CD14-positive monocyte (primary cell): ENCODE measurements at regions not wholly inside any gene's neighbourhood (a gene's known extent, or its start where the extent isn't known, plus 50 kb on each side); places are given as distances from the start of the nearest gene placed in this dataset.

Source experiments
- DNase-seq, 3 donors: peaks; one replicate each; pipeline ENCODE4 v3.0.0-alpha.2; 2011 to 2022
- H2AFZ ChIP-seq: 2 replicates; pipeline ENCODE4 v1.6.0; 2012; ENCODE audit warnings: mild to moderate bottlenecking, low read depth, low read length, inconsistent platforms; ENCODE audit not compliant: insufficient read depth, poor library complexity, severe bottlenecking
- H3K27ac ChIP-seq, 2 donors: 1 replicate in 1 of 2; 2 replicates in 1 of 2; pipeline ENCODE4 v1.5.1; 2012 to 2013; ENCODE audit warnings: low read length in 2 of 2, control low read depth in 1 of 2, inconsistent platforms in 1 of 2, low read depth in 1 of 2, mild to moderate bottlenecking in 1 of 2
- H3K27me3 ChIP-seq, 2 donors: one replicate each; pipeline versions ENCODE4 v1.6.0 to v1.6.1; 2011 to 2013; ENCODE audit warnings: low read length in 2 of 2; ENCODE audit not compliant: control insufficient read depth in 2 of 2, insufficient read depth in 2 of 2
- H3K36me3 ChIP-seq, 2 donors: replicated peaks in 1 of 2; 1 replicate in 1 of 2; 2 replicates in 1 of 2; pipeline versions ENCODE4 v1.5.1 to v1.6.1; 2012 to 2013; ENCODE audit warnings: low read length in 2 of 2, control low read depth in 1 of 2, inconsistent platforms in 1 of 2, mild to moderate bottlenecking in 1 of 2; ENCODE audit not compliant: insufficient read depth in 2 of 2, control insufficient read depth in 1 of 2
- H3K4me1 ChIP-seq, 2 donors: 1 replicate in 1 of 2; 2 replicates in 1 of 2; pipeline versions ENCODE4 v1.5.1 to v1.6.1; 2012 to 2013; ENCODE audit warnings: low read length in 2 of 2, control low read depth in 1 of 2, inconsistent platforms in 1 of 2, mild to moderate bottlenecking in 1 of 2, moderate library complexity in 1 of 2; ENCODE audit not compliant: insufficient read depth in 2 of 2, control insufficient read depth in 1 of 2
- H3K4me2 ChIP-seq: replicated peaks from 2 replicates; pipeline ENCODE3; 2012; ENCODE audit warnings: low read length, moderate library complexity, mild to moderate bottlenecking; ENCODE audit not compliant: poor library complexity, severe bottlenecking; ENCODE audit errors: extremely low read depth
- H3K4me3 ChIP-seq, 3 experiments: fragments of 200-600 bp in 1 of 3; sonication (generic) in 1 of 3; replicated peaks in 1 of 3; 1 replicate in 2 of 3; 2 replicates in 1 of 3; pipeline ENCODE4 v1.5.1; 2011 to 2013; ENCODE audit warnings: low read length in 3 of 3, mild to moderate bottlenecking in 3 of 3, control low read depth in 2 of 3, low read depth in 2 of 3, inconsistent platforms in 1 of 3, moderate library complexity in 1 of 3
- H3K79me2 ChIP-seq: 2 replicates; pipeline ENCODE4 v1.6.0; 2012; ENCODE audit warnings: mild to moderate bottlenecking, control low read depth, inconsistent platforms, low read length, moderate library complexity; ENCODE audit not compliant: insufficient read depth
- H3K9ac ChIP-seq: 2 replicates; pipeline ENCODE4 v1.6.0; 2017; ENCODE audit warnings: low read length, mild to moderate bottlenecking; ENCODE audit not compliant: insufficient read depth, poor library complexity, severe bottlenecking
- H3K9me3 ChIP-seq, 2 donors: replicated peaks in 1 of 2; 1 replicate in 1 of 2; 2 replicates in 1 of 2; pipeline versions ENCODE4 v1.5.1 to v1.6.1; 2012 to 2013; ENCODE audit warnings: low read length in 2 of 2, control low read depth in 1 of 2; ENCODE audit not compliant: control insufficient read depth in 1 of 2, insufficient read depth in 1 of 2
- H4K20me1 ChIP-seq: 2 replicates; pipeline ENCODE4 v1.6.0; 2012; ENCODE audit warnings: mild to moderate bottlenecking, low read length, control low read depth, moderate library complexity; ENCODE audit not compliant: insufficient read depth
- H3K27ac Mint-ChIP-seq, 7 donors: one replicate each; pipeline ENCODE4 v1.8.0; 2020; ENCODE audit warnings: mild to moderate bottlenecking in 7 of 7, mixed read lengths in 7 of 7, moderate library complexity in 6 of 7, inconsistent platforms in 2 of 7
- H3K27me3 Mint-ChIP-seq, 3 donors: one replicate each; pipeline ENCODE4 v1.8.0; 2021 to 2022; ENCODE audit warnings: low read depth in 3 of 3, mild to moderate bottlenecking in 3 of 3, mixed read lengths in 3 of 3, moderate library complexity in 3 of 3, inconsistent platforms in 1 of 3
- H3K36me3 Mint-ChIP-seq, 2 donors: one replicate each; pipeline ENCODE4 v1.8.0; 2020; ENCODE audit warnings: mixed read lengths in 2 of 2, inconsistent platforms in 1 of 2, mild to moderate bottlenecking in 1 of 2
- H3K4me1 Mint-ChIP-seq: one replicate; pipeline ENCODE4 v1.8.0; 2020; ENCODE audit warnings: mild to moderate bottlenecking, mixed read lengths
- H3K4me3 Mint-ChIP-seq, 2 donors: one replicate each; pipeline ENCODE4 v1.8.0; 2020; ENCODE audit warnings: mild to moderate bottlenecking in 2 of 2, mixed read lengths in 2 of 2, moderate library complexity in 1 of 2
- H3K9me3 Mint-ChIP-seq, 7 donors: one replicate each; pipeline ENCODE4 v1.8.0; 2020 to 2022; ENCODE audit warnings: mixed read lengths in 7 of 7, mild to moderate bottlenecking in 6 of 7, moderate library complexity in 6 of 7, inconsistent platforms in 2 of 7
- CTCF ChIP-seq: fragments of 200-600 bp; IDR thresholded peaks from one replicate; pipeline ENCODE4 v1.8.0; 2022; ENCODE audit warnings: antibody characterized with exemption, mild to moderate bottlenecking
- whole genome bisulfite sequencing: methylation state at CpG from one replicate; pipeline ENCODE4 v1.1.5; 2013; ENCODE audit warnings: missing lambda C conversion rate; ENCODE audit not compliant: insufficient coverage; 5-methylcytosine and 5-hydroxymethylcytosine counted together
- intact Hi-C, 2 donors: fragments of 100-400 bp; cut with micrococcal nuclease; formaldehyde crosslinking; loops; one replicate each; pipeline versions ENCODE4 v1.15.0 to v1.15.1; 2023

GRCh38 chrX:129239371-129239770 is 283.9 kb downstream of the SMARCA1 start:
- no peak for DNase-seq
- H3K27ac Mint-ChIP-seq: no peak overlapping the region
- no peak overlapping the region for H3K27ac ChIP-seq
- no peaks in the 10 kb centered on the region for H4K20me1 ChIP-seq
- H3K9me3 ChIP-seq: no peaks in the 10 kb centered on the region
- no peaks in the 10 kb centered on the region for H3K27me3 ChIP-seq
- H3K27me3 Mint-ChIP-seq: no peaks in the 10 kb centered on the region
- H3K4me3 ChIP-seq: no peak overlapping the region
- no peak overlapping the region for H3K4me3 Mint-ChIP-seq
- no peaks in the 10 kb centered on the region for H3K4me1 ChIP-seq
- no peak overlapping the region for H3K9ac ChIP-seq
- H3K9me3 Mint-ChIP-seq: peaks cover 0 to 4% (median 0%) of the 10 kb centered on the region in 7 donors
- no peaks in the 10 kb centered on the region for H3K36me3 ChIP-seq
- intact Hi-C loops: no loop called here
- H3K4me1 Mint-ChIP-seq: no peaks in the 10 kb centered on the region
- H3K4me2 ChIP-seq: no peak overlapping the region
- H2AFZ ChIP-seq: no peak overlapping the region
- no peaks in the 10 kb centered on the region for H3K36me3 Mint-ChIP-seq
- H3K79me2 ChIP-seq: no peaks in the 10 kb centered on the region
- no peak for TF ChIP-seq CTCF
- no CpG with 5 or more reads among the region's 2 CpGs for WGBS

DNA sequence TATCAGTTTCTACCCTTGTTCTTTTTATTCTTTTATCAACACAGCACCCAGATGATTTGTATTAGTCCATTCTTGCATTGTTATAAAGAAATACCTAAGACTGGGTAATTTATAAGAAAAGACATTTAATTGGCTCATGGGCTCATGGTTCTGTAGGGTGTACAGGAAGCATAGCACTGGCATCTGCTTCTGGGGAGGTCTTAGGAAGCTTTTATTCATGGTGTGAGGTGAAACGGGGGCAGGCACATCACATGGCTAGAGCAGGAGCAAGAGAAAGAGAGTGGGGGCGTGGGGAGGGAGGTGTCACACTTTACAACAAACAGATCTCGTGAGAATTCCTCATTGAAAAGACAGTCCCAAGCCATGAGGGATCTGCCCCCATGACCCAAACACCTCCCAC is 285.3 kb downstream of the SMARCA1 start:
- Histone ChIP-seq H3K4me1 (no peaks in the 10 kb centered on the region), H4K20me1 (no peaks in the 10 kb centered on the region), H3K9ac (no peak overlapping the region), H3K9me3 (no peaks in the 10 kb centered on the region), H2AFZ (no peak overlapping the region), H3K4me2 (no peak overlapping the region), H3K27me3 (no peaks in the 10 kb centered on the region), H3K79me2 (no peaks in the 10 kb centered on the region), H3K27ac (no peak overlapping the region), H3K36me3 (no peaks in the 10 kb centered on the region), H3K4me3 (no peak overlapping the region)
- DNase-seq: no peak
- intact Hi-C loops: no loop called here
- H3K4me3 Mint-ChIP-seq: no peak overlapping the region
- peaks cover 0 to 2% (median 0%) of the 10 kb centered on the region in 7 donors for H3K9me3 Mint-ChIP-seq
- no peaks in the 10 kb centered on the region for H3K36me3 Mint-ChIP-seq
- H3K27ac Mint-ChIP-seq: no peak overlapping the region
- no CpG with 5 or more reads among the region's 3 CpGs for WGBS
- TF ChIP-seq CTCF: no peak
- H3K4me1 Mint-ChIP-seq: no peaks in the 10 kb centered on the region
- H3K27me3 Mint-ChIP-seq: peaks cover 0 to 4% (median 0%) of the 10 kb centered on the region in 3 donors
